GM23248 (cell line): ENCODE measurements at regions not wholly inside any gene's neighbourhood (a gene's known extent, or its start where the extent isn't known, plus 50 kb on each side); places are given as distances from the start of the nearest gene placed in this dataset.

Experiments
- EZH2 ChIP-seq: fragments of 200-600 bp; sonication (generic); IDR thresholded peaks from 2 replicates; pipeline ENCODE4 v1.6.1; 2018; ENCODE audit warnings: antibody characterized with exemption, mild to moderate bottlenecking; ENCODE audit not compliant: insufficient read depth, poor library complexity, severe bottlenecking
- EZH2phosphoT487 ChIP-seq: fragments of 200-600 bp; sonication (generic); IDR thresholded peaks from 2 replicates; pipeline ENCODE4 v1.6.1; 2018; ENCODE audit warnings: antibody characterized with exemption, moderate library complexity, mild to moderate bottlenecking, low read depth; ENCODE audit not compliant: insufficient read depth

DNA sequence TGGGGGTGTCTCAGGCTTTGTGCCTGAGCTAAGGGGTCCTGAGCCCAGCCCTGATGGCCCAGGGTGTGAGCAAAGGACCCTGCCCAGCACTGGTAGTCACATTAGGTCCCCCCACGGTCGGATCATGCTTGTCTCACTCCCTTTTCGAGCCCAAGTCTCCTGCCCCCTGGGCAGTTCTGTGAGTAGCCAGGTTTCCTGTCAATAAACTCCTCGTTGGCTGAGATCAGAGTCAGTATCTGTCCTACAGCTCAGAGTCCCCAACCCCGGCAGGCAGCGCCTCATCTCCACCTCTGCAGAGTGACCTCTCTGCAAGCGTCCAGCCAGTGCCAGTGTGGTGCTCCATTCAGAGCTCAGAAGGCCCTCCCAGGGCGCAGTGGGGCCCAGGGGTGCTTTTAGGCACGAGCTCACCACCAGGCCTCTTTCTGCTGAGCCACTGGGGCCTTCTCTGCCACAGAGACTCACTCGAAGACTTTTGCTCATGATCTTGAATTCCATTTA, 93.7 kb upstream of the PMEPA1 start:
- TF ChIP-seq EZH2phosphoT487 (no peak), EZH2 (no peak)
